Mucosa of descending colon (tissue), 3 donors: ENCODE measurements at regions not wholly inside any gene's neighbourhood (a gene's known extent, or its start where the extent isn't known, plus 50 kb on each side); places are given as distances from the start of the nearest gene placed in this dataset.

Experiments
- ATAC-seq: fragments of 200-7000 bp; cut with Tn5 transposase; one replicate; pipeline ENCODE4 v1.9.1; 2020; ENCODE audit warnings: mild to moderate bottlenecking, moderate library complexity
- DNase-seq, 3 donors: peaks; one replicate each; pipeline ENCODE4 v3.0.0-alpha.2; 2020
- H3K36me3 ChIP-seq: fragments of 200-600 bp; one replicate; pipeline ENCODE4 v1.8.0; 2021; ENCODE audit warnings: low read depth, mild to moderate bottlenecking
- H3K4me1 ChIP-seq: fragments of 200-600 bp; one replicate; pipeline ENCODE4 v1.8.0; 2021; ENCODE audit warnings: low read depth, mild to moderate bottlenecking
- H3K4me3 ChIP-seq: fragments of 200-600 bp; one replicate; pipeline ENCODE4 v1.8.0; 2021; ENCODE audit warnings: mild to moderate bottlenecking
- H3K9me3 ChIP-seq: fragments of 200-600 bp; one replicate; pipeline ENCODE4 v1.8.0; 2021; ENCODE audit warnings: mild to moderate bottlenecking
- intact Hi-C, 2 donors: fragments of 100-400 bp; cut with DNase I in 1 of 2; cut with micrococcal nuclease in 1 of 2; formaldehyde crosslinking; loops; one replicate each; pipeline versions ENCODE4 v1.11.0 to v1.11.1; 2022; cut with DNase I, micrococcal nuclease
- TF ChIP-seq, protein P1 (sequence below): fragments of 200-600 bp; IDR thresholded peaks from one replicate; pipeline ENCODE4 v1.8.0; 2022; ENCODE audit warnings: antibody characterized with exemption, mild to moderate bottlenecking
- donor health status: DM: no; HTN: no; CAD: no; lungs with moderate emphysema.
- donor health status: DM: no; HTN: no; CAD: no.
- donor health status: DM: no; HTN: yes; CAD: no.

DNA sequence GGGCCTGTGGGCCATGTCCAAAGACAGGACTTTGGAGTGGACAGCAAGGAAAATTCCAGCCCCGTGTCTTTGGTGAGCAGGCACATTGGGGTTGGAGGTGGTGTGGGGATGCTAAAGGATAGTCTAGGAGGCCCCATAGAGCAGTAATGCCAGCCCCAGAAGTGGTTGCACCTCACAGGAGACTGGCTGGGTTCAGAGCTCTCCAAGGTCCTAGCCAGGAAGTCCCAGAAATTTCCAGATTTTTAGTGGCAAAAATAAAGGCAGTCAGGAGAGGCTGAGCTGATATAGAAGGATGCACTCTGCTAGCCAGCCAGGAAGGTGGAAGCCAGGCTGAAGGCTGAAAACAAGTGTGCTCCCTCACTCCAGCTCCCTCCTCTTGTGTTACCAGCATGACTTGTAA lies 144.0 kb upstream of the KCND3 start:
- no peak for ATAC-seq

DNA sequence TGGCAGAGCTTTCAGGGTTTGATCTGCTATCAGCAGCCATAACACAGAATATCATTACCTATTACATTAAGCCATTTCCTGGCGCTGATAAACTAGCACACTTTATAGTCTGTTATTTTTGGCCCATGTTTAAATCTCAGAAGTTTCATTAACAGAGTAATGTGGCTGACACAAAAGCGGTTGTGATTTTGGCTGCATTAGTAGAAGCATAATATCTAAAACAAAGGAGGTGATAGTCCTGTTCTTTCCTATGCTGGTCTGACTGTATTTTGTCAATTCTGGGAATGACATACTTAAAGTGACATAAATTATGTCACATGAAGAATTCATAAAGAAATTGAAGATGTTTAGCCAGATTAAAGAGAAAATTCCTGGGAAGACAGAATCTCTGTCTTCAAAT lies 151.3 kb upstream of the KCND3 start:
- DNase-seq (no peak), ATAC-seq (no peak)
- TF ChIP-seq, protein P1, sequence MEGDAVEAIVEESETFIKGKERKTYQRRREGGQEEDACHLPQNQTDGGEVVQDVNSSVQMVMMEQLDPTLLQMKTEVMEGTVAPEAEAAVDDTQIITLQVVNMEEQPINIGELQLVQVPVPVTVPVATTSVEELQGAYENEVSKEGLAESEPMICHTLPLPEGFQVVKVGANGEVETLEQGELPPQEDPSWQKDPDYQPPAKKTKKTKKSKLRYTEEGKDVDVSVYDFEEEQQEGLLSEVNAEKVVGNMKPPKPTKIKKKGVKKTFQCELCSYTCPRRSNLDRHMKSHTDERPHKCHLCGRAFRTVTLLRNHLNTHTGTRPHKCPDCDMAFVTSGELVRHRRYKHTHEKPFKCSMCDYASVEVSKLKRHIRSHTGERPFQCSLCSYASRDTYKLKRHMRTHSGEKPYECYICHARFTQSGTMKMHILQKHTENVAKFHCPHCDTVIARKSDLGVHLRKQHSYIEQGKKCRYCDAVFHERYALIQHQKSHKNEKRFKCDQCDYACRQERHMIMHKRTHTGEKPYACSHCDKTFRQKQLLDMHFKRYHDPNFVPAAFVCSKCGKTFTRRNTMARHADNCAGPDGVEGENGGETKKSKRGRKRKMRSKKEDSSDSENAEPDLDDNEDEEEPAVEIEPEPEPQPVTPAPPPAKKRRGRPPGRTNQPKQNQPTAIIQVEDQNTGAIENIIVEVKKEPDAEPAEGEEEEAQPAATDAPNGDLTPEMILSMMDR = no peak
- intact Hi-C loops = no loop called here
- Histone ChIP-seq H3K9me3 (no peaks in the 10 kb centered on the region), H3K4me1 (no peaks in the 10 kb centered on the region), H3K4me3 (no peak overlapping the region), H3K36me3 (no peaks in the 10 kb centered on the region)

More for the DNA sequence above, 144.0 kb upstream of the KCND3 start:
- intact Hi-C loops = no loop called here
- TF ChIP-seq, protein P1 = no peak
- Histone ChIP-seq H3K4me1 (no peaks in the 10 kb centered on the region), H3K4me3 (no peak overlapping the region), H3K9me3 (no peaks in the 10 kb centered on the region), H3K36me3 (no peaks in the 10 kb centered on the region)
- DNase-seq = no peak

DNA sequence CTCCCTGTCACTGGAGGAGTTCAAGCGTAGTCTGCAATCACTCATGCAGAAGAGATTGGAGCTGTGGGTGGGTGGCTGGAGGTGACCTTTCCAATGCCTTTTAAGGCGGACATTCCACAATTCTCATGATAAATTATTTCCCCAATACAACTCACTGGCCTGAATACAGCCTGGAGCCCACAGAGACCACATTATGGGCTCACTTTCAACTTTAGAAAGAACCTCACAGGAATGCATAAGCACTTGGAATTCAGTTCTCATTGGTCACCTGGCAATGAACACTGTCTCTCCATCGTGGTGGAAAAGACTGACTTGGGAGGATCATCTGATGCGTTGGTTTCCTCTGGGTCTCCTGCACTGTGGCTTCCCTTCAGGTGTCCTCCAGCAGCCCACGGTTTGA lies 151.8 kb upstream of the KCND3 start:
- Histone ChIP-seq H3K9me3 (no peaks in the 10 kb centered on the region), H3K4me3 (no peak overlapping the region), H3K36me3 (no peaks in the 10 kb centered on the region), H3K4me1 (no peaks in the 10 kb centered on the region)
- intact Hi-C loops = no loop called here
- DNase-seq (no peak), ATAC-seq (no peak)
- TF ChIP-seq, protein P1 = no peak

DNA sequence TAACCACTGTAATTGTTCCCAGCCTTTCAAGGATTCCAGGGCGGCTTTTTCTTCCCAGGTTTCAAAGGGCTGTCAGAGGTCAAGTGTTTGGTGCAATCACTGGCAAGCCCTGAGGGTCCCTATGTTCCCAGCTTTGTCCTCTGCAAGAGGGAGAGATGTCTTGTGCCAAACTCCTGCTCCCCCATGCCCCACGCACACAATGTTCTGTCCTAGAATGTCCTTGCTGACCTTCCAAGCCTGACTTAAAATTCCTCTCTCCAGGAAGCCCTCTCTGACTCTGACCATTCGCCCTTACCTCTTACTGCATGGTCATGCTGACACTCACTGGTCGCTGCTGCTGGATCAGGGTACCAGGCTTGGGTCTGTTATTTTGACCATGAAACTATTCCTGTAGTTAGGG lies 152.5 kb upstream of the KCND3 start:
- Histone ChIP-seq H3K4me1 (no peaks in the 10 kb centered on the region), H3K36me3 (no peaks in the 10 kb centered on the region), H3K4me3 (no peak overlapping the region), H3K9me3 (no peaks in the 10 kb centered on the region)
- TF ChIP-seq, protein P1 = no peak
- no peak for ATAC-seq
- intact Hi-C loops = no loop called here
- DNase-seq = no peak

DNA sequence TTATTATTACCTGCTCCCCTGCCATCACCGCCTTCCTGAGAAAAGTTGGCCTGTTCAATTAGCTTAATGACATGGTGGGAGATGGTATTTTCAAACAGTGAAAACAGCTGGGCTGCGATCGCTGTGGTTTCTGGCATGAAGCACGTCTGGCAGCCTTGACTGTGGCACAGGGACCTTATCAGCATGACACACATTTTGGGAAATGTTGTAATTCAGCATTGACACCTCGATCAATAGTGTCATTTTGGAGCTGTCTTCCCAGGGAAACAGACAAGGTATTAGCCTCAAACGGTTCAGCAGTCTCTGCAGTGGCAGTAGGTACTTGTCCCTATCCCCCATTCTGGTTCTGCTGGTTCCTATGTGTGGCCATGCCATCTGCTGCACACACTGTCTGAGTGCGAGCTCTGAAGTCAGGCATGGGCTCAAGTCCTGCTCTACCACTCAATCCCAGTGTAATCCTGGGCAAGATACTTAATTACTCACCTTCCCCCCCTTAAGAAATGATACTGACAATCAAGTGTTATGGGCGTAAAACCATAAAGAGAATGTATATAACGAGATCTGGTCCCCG lies 154.5 kb upstream of the KCND3 start:
- DNase-seq = no peak
- H3K36me3 ChIP-seq = no peaks in the 10 kb centered on the region
- TF ChIP-seq, protein P1 = no peak
- intact Hi-C loops = no loop called here
- ATAC-seq = no peak
- H3K9me3 ChIP-seq = no peaks in the 10 kb centered on the region
- H3K4me3 ChIP-seq = no peak overlapping the region
- no peaks in the 10 kb centered on the region for H3K4me1 ChIP-seq
